Activated CD8-positive, alpha-beta T cell treated with anti-CD3 and anti-CD28 coated beads, Interleukin-2, amount 10 ng/mL, durations not matched to agents 7 days and 5 days (primary cell): ENCODE measurements at regions not wholly inside any gene's neighbourhood (a gene's known extent, or its start where the extent isn't known, plus 50 kb on each side); places are given as distances from the start of the nearest gene placed in this dataset.

ENCODE experiments used
- ATAC-seq: fragments of 150-1000 bp; cut with Tn5 transposase; one replicate; pipeline ENCODE4 v1.10.0; 2021; ENCODE audit warnings: moderate library complexity
- CTCF ChIA-PET: fragments of 350-600 bp; sonication (Branson Sonifier 250); formaldehyde crosslinking; loops from one replicate; lab custom pipeline; 2021; ENCODE audit warnings: antibody characterized with exemption; lab: Charles Lee
- POLR2A ChIA-PET: fragments of 350-600 bp; sonication (Branson Sonifier 250); formaldehyde crosslinking; loops from one replicate; lab custom pipeline; 2021; ENCODE audit warnings: antibody characterized with exemption; lab: Charles Lee
- DNase-seq: peaks from one replicate; pipeline ENCODE4 v3.0.0-alpha.2; 2020
- H3K27ac Mint-ChIP-seq: one replicate; pipeline ENCODE4 v1.8.0; 2021; ENCODE audit warnings: mild to moderate bottlenecking, mixed read lengths
- H3K27me3 Mint-ChIP-seq: one replicate; pipeline ENCODE4 v1.8.0; 2021; ENCODE audit warnings: low read depth, mixed read lengths
- H3K36me3 Mint-ChIP-seq: one replicate; pipeline ENCODE4 v1.8.0; 2021; ENCODE audit warnings: low read depth, mixed read lengths
- H3K4me1 Mint-ChIP-seq: one replicate; pipeline ENCODE4 v1.8.0; 2021; ENCODE audit warnings: low read depth, mixed read lengths
- H3K4me3 Mint-ChIP-seq: one replicate; pipeline ENCODE4 v1.8.0; 2021; ENCODE audit warnings: mild to moderate bottlenecking, mixed read lengths
- H3K9me3 Mint-ChIP-seq: one replicate; pipeline ENCODE4 v1.8.0; 2022; ENCODE audit warnings: mixed read lengths; ENCODE audit not compliant: insufficient read depth

GRCh38 chr1:238214449-238214848 is 323.7 kb upstream of the ZP4 start:
- ChIA-PET POLR2A (no interaction called here), CTCF (no interaction called here)
- H3K4me3 Mint-ChIP-seq, result no peak overlapping the region
- H3K36me3 Mint-ChIP-seq, result no peaks in the 10 kb centered on the region
- H3K27me3 Mint-ChIP-seq, result no peaks in the 10 kb centered on the region
- no peak for ATAC-seq
- no peak for DNase-seq
- no peaks in the 10 kb centered on the region for H3K4me1 Mint-ChIP-seq
- H3K9me3 Mint-ChIP-seq, result peaks cover 4% of the 10 kb centered on the region
- no peak overlapping the region for H3K27ac Mint-ChIP-seq

DNA sequence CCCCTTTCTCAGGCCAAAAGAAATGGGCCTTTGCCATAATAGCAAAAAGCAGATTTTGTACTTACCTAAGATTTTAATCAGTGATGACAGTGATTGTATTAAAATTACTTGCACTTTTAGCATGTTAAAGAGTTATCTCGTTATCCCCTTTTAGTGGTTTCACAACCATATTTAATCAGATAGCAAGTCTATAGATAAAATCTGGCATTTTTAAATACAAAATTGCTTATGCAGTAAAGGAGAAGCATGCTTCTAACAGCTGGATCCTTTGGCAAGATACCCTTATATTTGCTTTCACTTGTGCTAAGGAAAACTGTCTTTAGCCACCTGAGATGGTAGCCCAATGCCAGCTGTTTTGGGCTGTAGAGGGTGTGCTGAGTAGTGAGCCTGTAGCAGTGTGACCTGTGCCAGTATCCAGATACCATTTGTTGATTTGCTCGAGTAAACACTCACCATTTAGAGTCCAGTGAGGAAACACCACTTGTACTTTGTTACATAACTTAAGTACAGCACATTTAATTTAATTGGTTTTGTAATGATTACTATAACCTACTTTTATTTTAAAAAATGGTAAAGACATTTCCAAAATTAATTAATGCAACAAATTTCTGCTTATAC is 314.4 kb upstream of the ZP4 start:
- H3K36me3 Mint-ChIP-seq, result no peaks in the 10 kb centered on the region
- H3K27ac Mint-ChIP-seq, result no peak overlapping the region
- ChIA-PET CTCF (no interaction called here), POLR2A (no interaction called here)
- H3K4me1 Mint-ChIP-seq, result no peaks in the 10 kb centered on the region
- ATAC-seq, result no peak
- H3K27me3 Mint-ChIP-seq, result no peaks in the 10 kb centered on the region
- DNase-seq, result no peak
- no peak overlapping the region for H3K4me3 Mint-ChIP-seq
- peaks cover 5% of the 10 kb centered on the region for H3K9me3 Mint-ChIP-seq

GRCh38 chr1:238201992-238202391 is 311.3 kb upstream of the ZP4 start:
- Mint-ChIP-seq H3K27me3 (no peaks in the 10 kb centered on the region), H3K4me3 (no peak overlapping the region), H3K36me3 (no peaks in the 10 kb centered on the region), H3K4me1 (no peaks in the 10 kb centered on the region), H3K9me3 (peaks cover 5% of the 10 kb centered on the region), H3K27ac (no peak overlapping the region)
- POLR2A ChIA-PET, result no interaction called here
- DNase-seq, result no peak
- CTCF ChIA-PET, result no interaction called here
- ATAC-seq, result no peak

GRCh38 chr1:238199325-238199724 is 308.6 kb upstream of the ZP4 start:
- no peaks in the 10 kb centered on the region for H3K36me3 Mint-ChIP-seq
- ChIA-PET CTCF (no interaction called here), POLR2A (no interaction called here)
- no peak overlapping the region for H3K27ac Mint-ChIP-seq
- ATAC-seq (no peak), DNase-seq (no peak)
- H3K27me3 Mint-ChIP-seq, result no peaks in the 10 kb centered on the region
- peaks cover 5% of the 10 kb centered on the region for H3K9me3 Mint-ChIP-seq
- no peaks in the 10 kb centered on the region for H3K4me1 Mint-ChIP-seq
- H3K4me3 Mint-ChIP-seq, result no peak overlapping the region

- Mint-ChIP-seq H3K4me1 (no peaks in the 10 kb centered on the region), H3K36me3 (no peaks in the 10 kb centered on the region), H3K4me3 (no peak overlapping the region), H3K9me3 (peaks cover 5% of the 10 kb centered on the region), H3K27me3 (no peaks in the 10 kb centered on the region), H3K27ac (no peak overlapping the region)
- ATAC-seq, result no peak
- ChIA-PET CTCF (no interaction called here), POLR2A (no interaction called here)
- no peak for DNase-seq
These were observed 305.8 kb upstream of the ZP4 start for GRCh38 chr1:238196516-238196915.

- H3K27ac Mint-ChIP-seq, result no peak overlapping the region
These were observed 300.4 kb upstream of the ZP4 start for GRCh38 chr1:238191170-238191569.

DNA sequence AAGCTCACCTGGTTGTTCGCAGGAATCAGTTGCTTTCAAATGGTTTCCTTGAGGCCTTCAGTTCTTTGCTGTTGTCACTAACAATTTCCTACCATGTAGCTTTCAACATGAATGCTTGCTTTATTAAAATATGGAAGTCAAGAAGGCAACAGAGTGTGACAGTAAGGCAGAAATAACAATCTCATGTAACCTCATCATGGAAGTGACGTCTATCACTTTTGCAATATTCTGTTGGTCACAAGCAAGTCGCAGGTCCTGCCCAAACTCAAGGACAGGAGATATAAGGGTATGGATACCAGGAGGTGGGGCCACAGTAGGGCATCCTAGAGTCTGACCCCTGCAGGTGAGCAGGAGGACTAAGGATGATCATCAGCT is 296.8 kb upstream of the ZP4 start:
- no peaks in the 10 kb centered on the region for H3K9me3 Mint-ChIP-seq
- no peaks in the 10 kb centered on the region for H3K36me3 Mint-ChIP-seq
- H3K27ac Mint-ChIP-seq, result no peak overlapping the region
- ChIA-PET POLR2A (no interaction called here), CTCF (no interaction called here)
- no peaks in the 10 kb centered on the region for H3K4me1 Mint-ChIP-seq
- ATAC-seq, result no peak
- no peak overlapping the region for H3K4me3 Mint-ChIP-seq
- no peak for DNase-seq
- H3K27me3 Mint-ChIP-seq, result no peaks in the 10 kb centered on the region

More at GRCh38 chr1:238191170-238191569, 300.4 kb upstream of the ZP4 start:
- ATAC-seq (no peak), DNase-seq (no peak)
- H3K4me1 Mint-ChIP-seq, result no peaks in the 10 kb centered on the region
- ChIA-PET POLR2A (no interaction called here), CTCF (no interaction called here)
- H3K36me3 Mint-ChIP-seq, result no peaks in the 10 kb centered on the region
- no peaks in the 10 kb centered on the region for H3K27me3 Mint-ChIP-seq
- H3K4me3 Mint-ChIP-seq, result no peak overlapping the region
- H3K9me3 Mint-ChIP-seq, result no peaks in the 10 kb centered on the region

DNA sequence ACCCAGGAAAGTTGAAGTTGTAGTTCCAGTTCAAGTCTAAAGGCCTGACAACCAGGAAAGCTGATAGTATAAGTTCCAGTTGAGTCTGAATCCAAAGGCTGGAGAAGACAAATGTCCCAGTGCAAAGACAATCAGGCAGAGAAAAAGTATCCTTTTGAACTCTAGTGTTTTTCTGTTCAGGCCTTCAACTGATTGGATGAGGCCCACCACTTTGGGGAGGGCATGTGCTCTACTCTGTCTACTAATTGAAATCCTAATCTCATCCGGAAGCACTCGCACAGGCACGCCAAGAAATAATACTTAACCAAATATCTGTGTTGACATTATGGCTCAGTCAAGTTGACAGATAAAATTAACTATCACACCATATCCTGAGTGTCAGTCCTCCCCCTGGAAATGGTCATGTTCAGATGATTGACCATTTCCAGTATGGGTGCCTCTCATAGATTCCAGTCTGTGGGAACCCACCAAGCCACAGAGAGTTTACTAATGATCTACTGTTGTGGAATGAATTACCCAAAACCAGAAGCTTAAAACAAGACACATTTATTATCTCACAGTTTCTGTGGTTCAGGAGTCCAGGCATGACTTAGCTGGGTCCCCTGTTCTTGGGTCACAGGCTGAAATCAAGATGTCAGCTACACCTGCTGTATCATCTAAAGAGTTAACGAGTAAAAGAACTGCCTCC is 296.3 kb upstream of the ZP4 start:
- no peaks in the 10 kb centered on the region for H3K9me3 Mint-ChIP-seq
- H3K4me3 Mint-ChIP-seq, result no peak overlapping the region
- no peak for DNase-seq
- H3K27me3 Mint-ChIP-seq, result no peaks in the 10 kb centered on the region
- CTCF ChIA-PET, result no interaction called here
- H3K4me1 Mint-ChIP-seq, result no peaks in the 10 kb centered on the region
- POLR2A ChIA-PET, result no interaction called here
- ATAC-seq, result no peak
- no peak overlapping the region for H3K27ac Mint-ChIP-seq
- H3K36me3 Mint-ChIP-seq, result no peaks in the 10 kb centered on the region

- DNase-seq (no peak), ATAC-seq (no peak)
- Mint-ChIP-seq H3K4me1 (no peaks in the 10 kb centered on the region), H3K27me3 (no peaks in the 10 kb centered on the region), H3K4me3 (no peak overlapping the region), H3K36me3 (no peaks in the 10 kb centered on the region), H3K9me3 (peaks cover 7% of the 10 kb centered on the region), H3K27ac (no peak overlapping the region)
- CTCF ChIA-PET, result no interaction called here
- POLR2A ChIA-PET, result no interaction called here
These were observed 287.4 kb upstream of the ZP4 start for GRCh38 chr1:238177960-238178645.

DNA sequence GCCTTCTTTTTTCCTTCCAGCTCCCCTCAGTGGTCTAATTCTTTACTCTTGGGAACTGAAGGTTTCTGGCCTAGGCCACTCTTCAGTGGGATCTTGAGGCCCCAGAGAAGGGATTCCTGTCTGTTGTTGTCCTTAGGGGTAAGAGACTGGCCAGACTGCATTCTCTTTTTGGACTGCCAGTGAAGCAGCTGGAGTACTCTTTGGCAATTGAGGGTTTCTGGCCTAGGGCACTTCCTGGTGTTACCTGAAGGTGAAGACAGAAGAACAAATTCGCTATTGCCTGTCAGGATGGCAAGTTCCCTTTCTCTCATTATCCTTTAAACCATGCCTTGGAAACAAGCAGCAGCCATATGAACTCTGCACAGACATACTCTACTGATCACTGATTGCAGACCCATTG is 286.6 kb upstream of the ZP4 start:
- no peaks in the 10 kb centered on the region for H3K27me3 Mint-ChIP-seq
- ATAC-seq, result no peak
- ChIA-PET CTCF (no interaction called here), POLR2A (no interaction called here)
- no peaks in the 10 kb centered on the region for H3K4me1 Mint-ChIP-seq
- no peak overlapping the region for H3K27ac Mint-ChIP-seq
- peaks cover 7% of the 10 kb centered on the region for H3K9me3 Mint-ChIP-seq
- no peak for DNase-seq
- H3K4me3 Mint-ChIP-seq, result no peak overlapping the region
- H3K36me3 Mint-ChIP-seq, result no peaks in the 10 kb centered on the region

DNA sequence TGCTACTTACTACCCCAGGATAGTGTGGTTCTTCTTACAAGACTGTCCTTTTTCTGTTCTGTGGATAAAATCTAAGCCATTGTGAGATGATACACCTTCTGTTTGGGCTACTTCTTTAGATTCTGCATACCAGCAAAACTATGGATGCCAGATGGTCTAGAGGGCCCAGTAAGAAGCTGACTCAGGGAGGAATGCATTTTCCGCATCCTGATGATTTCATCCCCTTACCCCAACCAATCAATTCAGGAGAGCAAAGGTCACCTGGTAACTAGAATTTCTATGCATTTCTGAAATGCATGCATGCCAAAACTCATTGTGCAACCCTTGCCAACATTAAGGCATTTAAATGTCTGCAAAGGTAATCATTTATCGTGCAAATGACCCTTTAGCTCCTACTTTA is 285.7 kb upstream of the ZP4 start:
- no peaks in the 10 kb centered on the region for H3K36me3 Mint-ChIP-seq
- ATAC-seq (no peak), DNase-seq (no peak)
- ChIA-PET POLR2A (no interaction called here), CTCF (no interaction called here)
- peaks cover 7% of the 10 kb centered on the region for H3K9me3 Mint-ChIP-seq
- H3K27me3 Mint-ChIP-seq, result no peaks in the 10 kb centered on the region
- no peak overlapping the region for H3K4me3 Mint-ChIP-seq
- H3K27ac Mint-ChIP-seq, result no peak overlapping the region
- no peaks in the 10 kb centered on the region for H3K4me1 Mint-ChIP-seq

DNA sequence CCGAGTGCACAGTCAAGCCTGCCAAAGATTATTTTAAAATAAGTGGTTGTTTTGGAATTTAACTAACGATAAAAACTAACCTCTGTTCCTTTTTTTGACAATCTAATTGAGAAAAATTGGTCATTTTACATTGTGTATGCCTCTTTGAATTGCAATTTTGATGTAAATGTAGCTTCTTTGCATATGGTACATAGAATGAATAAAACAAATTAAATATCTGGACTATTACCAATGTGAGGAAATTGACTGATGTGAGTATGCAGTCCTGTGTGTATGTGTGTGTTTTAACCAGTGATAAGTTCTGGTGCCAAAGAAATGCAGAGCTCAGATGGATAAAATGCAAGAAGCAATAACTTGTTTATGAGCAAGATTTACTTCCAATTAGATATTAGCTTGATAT is 281.3 kb upstream of the ZP4 start:
- no peak for ATAC-seq
- no peak overlapping the region for H3K27ac Mint-ChIP-seq
- ChIA-PET POLR2A (no interaction called here), CTCF (no interaction called here)
- no peaks in the 10 kb centered on the region for H3K36me3 Mint-ChIP-seq
- no peaks in the 10 kb centered on the region for H3K4me1 Mint-ChIP-seq
- no peaks in the 10 kb centered on the region for H3K27me3 Mint-ChIP-seq
- no peak for DNase-seq
- H3K9me3 Mint-ChIP-seq, result peaks cover 3% of the 10 kb centered on the region
- H3K4me3 Mint-ChIP-seq, result no peak overlapping the region
